ENCODE measurements at regions not wholly inside any gene's neighbourhood (a gene's known extent, or its start where the extent isn't known, plus 50 kb on each side); places are given as distances from the start of the nearest gene placed in this dataset.

- no peak for TF ChIP-seq CTCF (conservative IDR thresholded peaks at IDR 0.05)
- TF ChIP-seq EZH2 (IDR thresholded peaks at IDR 0.05; ENCODE audit: low read depth): no peak
Observed at GRCh38 chr2:145623136-145623535, 1103.2 kb upstream of the ZEB2 start.
